Middle frontal gyrus (tissue), 1 donor: ENCODE measurements at regions not wholly inside any gene's neighbourhood (a gene's known extent, or its start where the extent isn't known, plus 50 kb on each side); places are given as distances from the start of the nearest gene placed in this dataset.

Experiments used
- DNase-seq: peaks from one replicate; pipeline ENCODE4 v3.0.0-alpha.2; 2015; ENCODE audit warnings: low spot score; ENCODE audit errors: extremely low spot score

- DNase-seq = no peak
These were observed 206.1 kb upstream of the PHYHIPL start for GRCh38 chr10:58970160-58970915.

- no peak for DNase-seq
These were observed 205.2 kb upstream of the PHYHIPL start for GRCh38 chr10:58971211-58971610.

- DNase-seq = no peak
These were observed 204.5 kb upstream of the PHYHIPL start for GRCh38 chr10:58971796-58972491.

GRCh38 chr10:58972576-58973234, 203.7 kb upstream of the PHYHIPL start:
- no peak for DNase-seq

GRCh38 chr10:58973235-58973595, 203.2 kb upstream of the PHYHIPL start:
- no peak for DNase-seq

GRCh38 chr10:58976254-58976653, 200.2 kb upstream of the PHYHIPL start:
- DNase-seq = no peak

GRCh38 chr10:58979711-58980110, 196.7 kb upstream of the PHYHIPL start:
- no peak for DNase-seq

- DNase-seq = no peak
These were observed 195.5 kb upstream of the PHYHIPL start for GRCh38 chr10:58980826-58981415.

- no peak for DNase-seq
These were observed 194.6 kb upstream of the PHYHIPL start for GRCh38 chr10:58981846-58982245.

GRCh38 chr10:58982470-58983239, 193.8 kb upstream of the PHYHIPL start:
- no peak for DNase-seq

- DNase-seq = no peak
These were observed 191.2 kb upstream of the PHYHIPL start for GRCh38 chr10:58985216-58985615.

- DNase-seq = no peak
These were observed 186.9 kb upstream of the PHYHIPL start for GRCh38 chr10:58989486-58990039.

GRCh38 chr10:58990693-58991092, 185.8 kb upstream of the PHYHIPL start:
- no peak for DNase-seq

GRCh38 chr10:58991856-58992255, 184.6 kb upstream of the PHYHIPL start:
- no peak for DNase-seq

- DNase-seq = no peak
These were observed 183.5 kb upstream of the PHYHIPL start for GRCh38 chr10:58992830-58993460.

- peak; percentile 66 for DNase-seq
These were observed 182.8 kb upstream of the PHYHIPL start for GRCh38 chr10:58993480-58994221.

GRCh38 chr10:58994226-58995057, 182.0 kb upstream of the PHYHIPL start:
- no peak for DNase-seq

- no peak for DNase-seq
These were observed 181.3 kb upstream of the PHYHIPL start for GRCh38 chr10:58995058-58995596.

GRCh38 chr10:58996063-58996462, 180.4 kb upstream of the PHYHIPL start:
- no peak for DNase-seq
